GM19438 (cell line): ENCODE measurements at regions not wholly inside any gene's neighbourhood (a gene's known extent, or its start where the extent isn't known, plus 50 kb on each side); places are given as distances from the start of the nearest gene placed in this dataset.

Experiments used
- ATAC-seq: cut with Tn5 transposase; IDR thresholded peaks from one replicate; pipeline ENCODE4 v1.9.1; 2021; ENCODE audit warnings: low read depth; ENCODE audit not compliant: unreplicated experiment

DNA sequence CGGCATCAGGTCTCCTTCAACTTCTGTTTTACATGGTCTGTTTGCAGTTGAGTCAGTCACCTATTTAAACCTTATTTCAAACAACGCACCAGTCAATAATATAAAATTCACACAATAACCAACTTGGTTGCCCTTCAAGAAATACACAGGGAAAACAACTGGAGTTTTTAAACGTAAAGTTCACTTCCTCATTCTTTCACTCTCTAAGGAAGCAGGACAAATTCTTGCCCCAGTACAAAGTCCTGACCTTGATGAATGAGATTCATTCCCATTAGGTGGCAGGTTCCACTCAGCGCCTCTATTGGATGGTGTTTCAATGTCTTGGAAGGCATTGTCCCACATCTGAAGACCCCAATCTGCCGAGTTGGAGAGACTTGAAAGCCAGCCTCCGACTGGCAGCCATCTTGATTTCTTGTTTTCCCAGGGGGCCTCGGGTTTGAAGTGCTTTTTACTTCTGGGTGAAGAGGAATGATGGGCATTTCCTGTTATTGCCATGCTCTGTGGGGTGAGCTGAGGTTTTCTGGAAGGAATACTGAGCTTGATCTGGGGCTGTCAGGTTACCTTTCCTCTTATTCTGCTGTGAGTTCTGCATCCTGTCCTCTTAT is 105.0 kb downstream of the ACER2 start:
- no peak for ATAC-seq

DNA sequence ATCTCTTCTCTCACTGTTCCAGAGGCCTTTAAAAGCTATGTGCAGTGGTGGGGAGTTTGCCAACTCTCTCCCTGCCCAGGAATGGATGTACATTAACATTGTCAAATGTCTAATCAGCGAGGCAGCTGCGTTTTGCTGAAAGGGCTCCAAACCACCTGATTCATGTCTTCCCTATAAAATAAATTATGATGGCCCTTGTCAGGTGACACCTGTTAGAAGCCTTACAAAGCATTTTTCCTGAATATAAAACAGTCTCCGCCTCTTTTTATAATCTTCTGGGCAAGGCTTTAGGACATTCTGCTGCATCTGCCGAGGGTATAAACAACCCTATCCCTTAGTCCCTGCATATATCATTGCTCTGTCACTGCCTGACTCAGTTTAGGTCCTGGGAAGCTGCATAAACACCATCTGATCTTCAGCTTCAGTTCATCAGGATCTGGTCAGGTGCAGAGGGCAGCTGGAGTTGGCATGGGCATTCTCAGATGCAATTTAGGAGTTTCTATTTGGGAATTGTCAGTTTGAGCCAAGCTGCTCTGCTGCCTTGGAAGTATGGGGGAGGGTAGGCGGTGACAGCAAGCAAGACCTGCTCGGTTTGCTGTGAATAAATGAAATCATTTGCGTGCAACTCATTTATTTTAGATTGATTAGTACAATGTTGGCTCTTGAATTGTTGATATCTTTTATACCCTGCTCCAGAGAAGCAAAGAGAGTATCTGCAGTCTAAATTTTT is 103.5 kb downstream of the ACER2 start:
- no peak for ATAC-seq

DNA sequence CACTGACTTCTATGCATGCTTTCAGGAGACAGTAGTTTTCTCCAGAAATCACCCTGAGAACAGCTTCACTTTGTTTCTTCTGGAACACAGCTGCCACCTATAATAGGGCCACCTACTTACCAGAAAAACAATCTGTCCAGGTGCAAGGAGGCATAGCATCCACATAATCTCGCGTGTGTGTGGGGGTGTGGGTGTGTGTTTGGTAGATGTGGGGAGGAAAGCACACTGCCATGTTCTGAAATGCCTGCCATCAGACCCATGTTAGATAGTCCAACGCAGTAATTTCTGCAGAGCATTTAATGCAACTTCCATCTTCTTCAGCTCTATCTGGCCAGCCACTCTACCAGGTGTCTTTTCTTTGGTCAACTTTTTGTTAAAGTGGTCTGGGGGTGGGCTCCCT is 102.9 kb downstream of the ACER2 start:
- ATAC-seq = no peak

DNA sequence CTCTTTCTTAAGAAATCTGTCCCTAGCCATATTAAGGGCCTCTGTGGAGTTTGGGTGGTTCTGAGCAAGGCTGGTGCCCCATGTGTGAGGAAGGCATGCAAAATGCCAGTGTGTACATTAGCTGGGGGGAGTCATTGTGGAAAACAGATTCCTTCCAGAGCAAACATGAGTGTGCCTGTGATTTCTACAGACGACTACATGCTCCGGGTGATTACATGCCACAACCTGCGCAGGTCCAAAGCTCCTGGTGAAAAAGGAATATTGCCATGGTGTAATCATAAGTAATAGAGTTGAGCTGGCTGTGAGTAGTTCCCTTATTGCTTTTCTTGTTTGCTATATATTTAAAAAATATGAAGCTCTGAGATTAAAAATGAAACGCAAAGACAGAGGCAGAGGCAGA is 102.1 kb downstream of the ACER2 start:
- no peak for ATAC-seq
